ENCODE measurements at regions not wholly inside any gene's neighbourhood (a gene's known extent, or its start where the extent isn't known, plus 50 kb on each side); places are given as distances from the start of the nearest gene placed in this dataset.

- Histone ChIP-seq H3K36me3 (no peaks in the 10 kb centered on the region), H3K9ac (no peak overlapping the region), H2AFZ (replicated peaks) (no peak overlapping the region), H3K9me3 (ENCODE audit: low read depth) (no peaks in the 10 kb centered on the region), H3K4me1 (peaks cover 37% of the 10 kb centered on the region), H3K27me3 (no peaks in the 10 kb centered on the region), H3F3A (ENCODE audit: low read depth) (peaks cover 21% of the 10 kb centered on the region), H3K27ac (no peak overlapping the region), H3K79me2 (ENCODE audit: low read depth) (no peaks in the 10 kb centered on the region), H3K4me2 (no peak overlapping the region), H3K4me3 (no peak overlapping the region), H4K20me1 (ENCODE audit: low read depth) (no peaks in the 10 kb centered on the region)
- DNase-seq (ENCODE audit: low spot score) = no peak
- Mint-ChIP-seq H3K4me1 (peaks cover 85% of the 10 kb centered on the region), H3K9me3 (no peaks in the 10 kb centered on the region), H3K36me3 (peaks cover 3% of the 10 kb centered on the region), H3K27ac (peak overlapping the region; percentile 39), H3K27me3 (ENCODE audit: insufficient read depth, low read depth) (peaks cover 18% of the 10 kb centered on the region), H3K4me3 (no peak overlapping the region)
- TF ChIP-seq EZH2 (IDR thresholded peaks at IDR 0.05) (no peak), EZH2phosphoT487 (IDR thresholded peaks at IDR 0.05) (no peak), CTCF (IDR thresholded peaks at IDR 0.05) (no peak)
Observed at GRCh38 chr1:234975941-234976860, 152.4 kb downstream of the TOMM20 start.

- peaks cover 30% of the 10 kb centered on the region for H3F3A ChIP-seq (ENCODE audit: low read depth)
- no peaks in the 10 kb centered on the region for H3K36me3 ChIP-seq
- H3K27me3 ChIP-seq = no peaks in the 10 kb centered on the region
- no peak for TF ChIP-seq CTCF (IDR thresholded peaks at IDR 0.05)
- TF ChIP-seq EZH2 (IDR thresholded peaks at IDR 0.05) = no peak
- TF ChIP-seq EZH2phosphoT487 (IDR thresholded peaks at IDR 0.05) = no peak
- H3K9me3 ChIP-seq (ENCODE audit: low read depth) = no peaks in the 10 kb centered on the region
- H3K4me3 ChIP-seq = no peak overlapping the region
- H2AFZ ChIP-seq (replicated peaks) = no peak overlapping the region
- H3K9ac ChIP-seq = no peak overlapping the region
- Mint-ChIP-seq H3K36me3 (peaks cover 3% of the 10 kb centered on the region), H3K4me1 (peaks cover 85% of the 10 kb centered on the region), H3K27me3 (ENCODE audit: insufficient read depth, low read depth) (peaks cover 22% of the 10 kb centered on the region), H3K9me3 (no peaks in the 10 kb centered on the region), H3K4me3 (no peak overlapping the region), H3K27ac (peak overlapping the region; percentile 39)
- no peak for DNase-seq (ENCODE audit: low spot score)
- H3K79me2 ChIP-seq (ENCODE audit: low read depth) = no peaks in the 10 kb centered on the region
- H3K4me1 ChIP-seq = peaks cover 44% of the 10 kb centered on the region
- no peak overlapping the region for H3K4me2 ChIP-seq
- no peaks in the 10 kb centered on the region for H4K20me1 ChIP-seq (ENCODE audit: low read depth)
- no peak overlapping the region for H3K27ac ChIP-seq
Observed at GRCh38 chr1:234975122-234975940, 153.3 kb downstream of the TOMM20 start.

- H3K36me3 Mint-ChIP-seq = peaks cover 3% of the 10 kb centered on the region
Observed at GRCh38 chr1:234973426-234974250, 155.0 kb downstream of the TOMM20 start.

More at GRCh38 chr1:234973426-234974250, 155.0 kb downstream of the TOMM20 start:
- H3K9ac ChIP-seq = no peak overlapping the region
- peaks cover 47% of the 10 kb centered on the region for H3F3A ChIP-seq (ENCODE audit: low read depth)
- Mint-ChIP-seq H3K4me1 (peaks cover 81% of the 10 kb centered on the region), H3K4me3 (no peak overlapping the region), H3K9me3 (no peaks in the 10 kb centered on the region), H3K27ac (no peak overlapping the region), H3K27me3 (ENCODE audit: insufficient read depth, low read depth) (peaks cover 24% of the 10 kb centered on the region)
- no peaks in the 10 kb centered on the region for H4K20me1 ChIP-seq (ENCODE audit: low read depth)
- no peaks in the 10 kb centered on the region for H3K36me3 ChIP-seq
- no peak overlapping the region for H3K4me3 ChIP-seq
- H3K79me2 ChIP-seq (ENCODE audit: low read depth) = no peaks in the 10 kb centered on the region
- H3K27me3 ChIP-seq = no peaks in the 10 kb centered on the region
- H2AFZ ChIP-seq (replicated peaks) = no peak overlapping the region
- no peaks in the 10 kb centered on the region for H3K9me3 ChIP-seq (ENCODE audit: low read depth)
- DNase-seq (ENCODE audit: low spot score) = no peak
- H3K4me1 ChIP-seq = peaks cover 46% of the 10 kb centered on the region
- H3K27ac ChIP-seq = no peak overlapping the region
- no peak overlapping the region for H3K4me2 ChIP-seq
- no peak for TF ChIP-seq EZH2 (IDR thresholded peaks at IDR 0.05)
- no peak for TF ChIP-seq CTCF (IDR thresholded peaks at IDR 0.05)
- no peak for TF ChIP-seq EZH2phosphoT487 (IDR thresholded peaks at IDR 0.05)

All from neural progenitor cell (in vitro differentiated cells).